ENCODE measurements at regions not wholly inside any gene's neighbourhood (a gene's known extent, or its start where the extent isn't known, plus 50 kb on each side); places are given as distances from the start of the nearest gene placed in this dataset.

GRCh38 chr16:5465714-5466113 lies 368.1 kb upstream of the EEF2KMT start:
- H3K4me1 ChIP-seq (ENCODE audit: control insufficient read depth, insufficient read depth, low read length) = no peaks in the 10 kb centered on the region
- H3K23ac ChIP-seq (ENCODE audit: low read depth, low read length) = no peak overlapping the region
- H3K4me2 ChIP-seq (ENCODE audit: low read depth, low read length) = no peak overlapping the region
- peaks cover 29% of the 10 kb centered on the region for H3K9me3 ChIP-seq (ENCODE audit: control insufficient read depth, insufficient read depth, low read length)
- no peaks in the 10 kb centered on the region for H3K36me3 ChIP-seq (ENCODE audit: control insufficient read depth, insufficient read depth, low read length)
- dilution Hi-C loops (cut with HindIII; ENCODE audit: low sequenced_read_pairs, unreplicated experiment) (no loop called here), intact Hi-C loops (cut with micrococcal nuclease) (no loop called here), in situ Hi-C loops (cut with MboI; ENCODE audit: low sequenced_read_pairs) (no loop called here)
- no peak overlapping the region for H3K18ac ChIP-seq (ENCODE audit: low read depth, low read length)
- no peak overlapping the region for H4K5ac ChIP-seq (ENCODE audit: low read depth, low read length)
- no peak overlapping the region for H2BK15ac ChIP-seq (ENCODE audit: low read depth, low read length)
- no peak overlapping the region for H2BK20ac ChIP-seq (ENCODE audit: low read depth, low read length)
- no peaks in the 10 kb centered on the region for H3K27me3 ChIP-seq (ENCODE audit: control insufficient read depth, insufficient read depth, low read length)
- H2AK9ac ChIP-seq (replicated peaks; ENCODE audit: low read depth, low read length, poor library complexity) = no peak overlapping the region
- no peaks in the 10 kb centered on the region for H3K79me1 ChIP-seq (ENCODE audit: low read depth in 1 of 2, low read length in 2 of 2)
- no peak overlapping the region for H4K91ac ChIP-seq (ENCODE audit: insufficient read depth, low read depth, low read length)
- ChIA-PET CTCF (no interaction called here), POLR2A (ENCODE audit: unreplicated experiment) (no interaction called here)
- no peak for TF ChIP-seq RAD21 (IDR thresholded peaks at IDR 0.05; ENCODE audit: low read length)
- TF ChIP-seq RFX5 (IDR thresholded peaks at IDR 0.05; ENCODE audit: low read depth, low read length) = no peak
- TF ChIP-seq SMC3 (IDR thresholded peaks at IDR 0.05; ENCODE audit: low read depth, low read length) = no peak
- no peak for TF ChIP-seq MAZ (IDR thresholded peaks at IDR 0.05; ENCODE audit: borderline replicate concordance, low read depth, low read length)
- TF ChIP-seq BHLHE40 (IDR thresholded peaks at IDR 0.05; ENCODE audit: low read depth, low read length) = no peak
- no peak for TF ChIP-seq POLR2A (IDR thresholded peaks at IDR 0.05; ENCODE audit: low read depth, low read length)
- BruUV-seq (replicated peaks) = no TSS peak
- ATAC-seq (ENCODE audit: low read depth) (no peak), DNase-seq (no peak)
- no peak overlapping the region for H3K14ac ChIP-seq (replicated peaks; ENCODE audit: low read depth, low read length)
- H3K9ac ChIP-seq (ENCODE audit: low read depth, low read length) = no peak overlapping the region
- H3K4ac ChIP-seq (ENCODE audit: low read depth, low read length) = no peak overlapping the region
- no peak overlapping the region for H2BK5ac ChIP-seq (ENCODE audit: low read depth, low read length, poor library complexity, severe bottlenecking)
- no peak overlapping the region for H3K27ac ChIP-seq (ENCODE audit: insufficient read depth, low read length)
- no peak overlapping the region for H2BK120ac ChIP-seq (ENCODE audit: low read depth, low read length)
- H4K20me1 ChIP-seq (ENCODE audit: insufficient read depth, low read length) = no peaks in the 10 kb centered on the region
- H3K4me3 ChIP-seq (ENCODE audit: insufficient read depth, low read depth, low read length) = no peak overlapping the region
- no peak overlapping the region for H2AFZ ChIP-seq (replicated peaks; ENCODE audit: low read length, poor library complexity)
- no peak overlapping the region for H4K8ac ChIP-seq (ENCODE audit: low read depth in 2 of 2, low read length in 2 of 2)
- H2AK5ac ChIP-seq (ENCODE audit: low read depth, low read length) = no peak overlapping the region
- H3K9me1 ChIP-seq (ENCODE audit: insufficient read depth, low read length) = no peaks in the 10 kb centered on the region
- H3K56ac ChIP-seq (ENCODE audit: extremely low read depth, insufficient read depth, low read length) = no peak overlapping the region
- WGBS, 2 experiments (ENCODE audit: extremely low coverage in 2 of 2, insufficient read length in 1 of 2) = 0% methylated on average over 1 of the region's 6 CpGs; no CpG with 5 or more reads in 1 of the 2 experiments
